Dermis microvascular lymphatic vessel endothelial cell (primary cell): ENCODE measurements at regions not wholly inside any gene's neighbourhood (a gene's known extent, or its start where the extent isn't known, plus 50 kb on each side); places are given as distances from the start of the nearest gene placed in this dataset.

Experiments
- DNase-seq, 2 donors: peaks; one replicate each; pipeline versions ENCODE4 v3.0.0 to v3.0.0-alpha.2; 2010; ENCODE audit warnings: low read depth in 2 of 2

DNA sequence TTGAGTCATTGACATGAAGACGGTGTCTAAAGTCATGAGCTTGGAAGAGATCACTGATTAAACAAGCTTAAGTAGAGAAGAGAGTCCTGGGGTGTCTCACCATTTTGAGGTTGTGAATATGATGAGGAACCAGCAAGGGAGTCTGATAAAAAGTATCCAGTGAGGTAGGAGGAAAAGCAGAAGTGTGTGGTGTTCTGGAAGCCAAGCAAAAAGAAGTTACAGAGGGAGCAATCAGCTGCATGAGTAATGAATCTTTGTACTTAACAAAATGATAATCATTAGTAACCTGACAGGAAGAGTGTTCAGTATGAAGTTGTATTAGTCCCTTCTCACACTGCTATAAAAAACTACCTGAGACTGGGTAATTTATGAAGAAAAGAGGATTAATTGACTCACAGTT is 131.3 kb downstream of the C11orf87 start:
- no peak for DNase-seq

DNA sequence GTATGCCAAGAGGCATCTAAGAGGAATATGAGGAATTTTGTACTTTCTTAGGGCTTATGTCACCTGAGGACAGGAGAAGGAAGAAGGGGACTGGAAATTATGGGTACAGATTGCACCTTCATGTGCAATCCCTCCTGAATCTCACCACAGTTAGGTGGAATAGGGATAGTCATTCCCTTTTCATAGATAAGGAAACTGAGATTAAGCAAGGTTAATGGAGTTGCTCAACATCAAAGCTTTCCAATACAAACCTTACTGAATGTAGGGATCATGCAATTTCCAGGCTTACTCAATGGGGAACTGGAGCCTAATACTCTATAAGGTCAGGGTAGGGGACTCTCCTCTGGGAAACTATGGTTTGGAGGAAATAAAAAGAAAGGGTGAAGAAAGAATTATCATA is 133.0 kb downstream of the C11orf87 start:
- DNase-seq: no peak

DNA sequence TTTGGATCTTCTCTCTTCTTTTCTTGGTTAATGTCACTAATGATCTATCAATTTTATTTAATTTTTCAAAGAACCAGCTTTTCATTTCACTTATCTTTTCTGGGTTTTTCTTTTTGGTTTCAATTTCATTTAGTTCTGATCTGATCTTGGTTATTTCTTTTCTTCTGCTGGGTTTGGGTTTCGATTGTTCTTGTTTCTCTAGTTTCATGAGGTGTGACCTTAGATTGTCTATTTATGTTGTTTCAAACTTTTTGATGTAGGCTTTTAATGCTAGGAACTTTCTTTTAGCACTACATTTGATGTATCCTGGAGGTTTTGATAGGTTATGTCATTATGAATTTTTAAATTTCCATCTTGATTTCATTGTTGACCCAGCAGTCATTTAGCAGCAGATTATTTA is 142.3 kb downstream of the C11orf87 start:
- DNase-seq: no peak

DNA sequence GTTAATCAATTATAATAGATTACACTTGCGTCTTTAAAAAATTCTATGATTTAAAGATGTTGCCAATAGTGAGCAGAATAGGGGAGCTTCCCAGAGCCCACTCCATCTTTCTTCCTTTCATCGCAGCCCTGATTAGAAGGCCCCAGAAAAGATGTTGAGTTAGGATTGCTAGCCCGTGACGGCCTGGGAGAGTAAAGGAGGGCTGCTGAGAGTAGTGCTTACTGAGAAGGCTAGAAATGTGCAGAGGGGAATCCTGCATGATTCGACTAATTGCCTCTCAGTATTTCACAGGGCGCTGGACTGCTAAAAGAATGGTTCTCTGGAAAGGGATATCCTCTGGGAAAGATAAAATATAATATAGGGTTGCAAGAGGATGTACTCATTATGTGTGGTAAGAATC is 160.5 kb downstream of the C11orf87 start:
- DNase-seq: no peak

DNA sequence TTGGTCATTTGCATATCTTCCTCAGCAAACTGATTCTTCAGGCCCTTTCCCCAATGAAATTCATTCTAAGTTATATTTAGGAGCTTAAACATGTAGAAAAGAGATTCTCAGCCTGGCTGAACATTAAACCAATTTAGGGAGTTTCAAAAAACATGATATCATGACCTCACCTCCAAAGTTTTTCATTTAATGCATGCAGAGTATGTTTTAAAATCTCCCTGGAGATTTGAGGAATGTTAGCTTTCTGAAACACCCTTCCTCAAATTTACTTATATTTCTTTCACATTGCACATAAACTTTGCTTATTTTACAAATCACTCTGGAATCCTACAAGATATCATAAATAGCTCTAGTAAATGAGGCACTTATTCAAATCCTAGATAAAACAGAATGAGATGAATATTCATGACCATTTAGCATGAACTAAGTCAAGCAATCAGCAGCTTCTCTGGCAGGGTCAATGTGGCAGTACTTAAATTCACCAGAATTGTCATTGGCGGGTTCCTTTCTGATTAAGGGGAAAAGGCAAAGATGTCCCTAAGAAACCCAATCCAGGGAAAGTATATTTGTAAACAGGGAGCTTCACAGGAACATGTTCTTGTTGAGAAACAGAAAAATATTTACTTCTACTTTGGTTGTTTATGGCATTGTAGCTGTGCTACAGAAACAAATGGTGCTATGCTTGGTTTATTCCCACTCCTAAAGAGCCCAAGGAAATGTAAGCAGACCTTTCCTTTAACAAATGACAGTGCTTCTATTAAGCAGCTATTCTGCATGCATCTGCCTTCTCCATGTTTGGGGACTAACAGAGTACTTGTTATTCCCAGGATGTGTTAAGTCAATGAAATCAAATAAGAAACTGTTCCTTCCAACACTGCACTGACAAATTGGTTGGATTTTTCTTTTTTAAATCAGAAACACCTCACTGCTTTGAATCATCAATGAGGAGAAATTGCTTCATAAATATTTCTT is 162.3 kb downstream of the C11orf87 start:
- no peak for DNase-seq

DNA sequence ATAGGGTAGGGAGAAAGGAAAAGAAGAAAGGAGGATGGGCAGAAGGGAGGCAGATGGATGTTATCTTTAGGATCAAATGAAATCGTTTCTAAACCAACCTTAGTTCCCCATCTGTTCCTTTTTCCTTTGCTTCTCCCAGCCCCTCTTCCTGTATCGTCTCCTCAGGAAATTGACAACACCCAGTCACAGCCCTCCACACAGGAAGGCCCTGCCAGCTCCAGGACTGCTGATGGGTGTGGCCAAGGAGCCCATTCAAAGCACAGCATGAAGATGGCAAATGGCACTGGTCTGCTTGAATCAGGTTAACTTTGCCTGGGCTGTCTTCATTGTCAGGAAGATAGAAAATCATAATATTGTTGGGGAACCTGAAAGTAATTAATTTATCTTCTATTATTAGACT is 164.8 kb downstream of the C11orf87 start:
- no peak for DNase-seq

DNA sequence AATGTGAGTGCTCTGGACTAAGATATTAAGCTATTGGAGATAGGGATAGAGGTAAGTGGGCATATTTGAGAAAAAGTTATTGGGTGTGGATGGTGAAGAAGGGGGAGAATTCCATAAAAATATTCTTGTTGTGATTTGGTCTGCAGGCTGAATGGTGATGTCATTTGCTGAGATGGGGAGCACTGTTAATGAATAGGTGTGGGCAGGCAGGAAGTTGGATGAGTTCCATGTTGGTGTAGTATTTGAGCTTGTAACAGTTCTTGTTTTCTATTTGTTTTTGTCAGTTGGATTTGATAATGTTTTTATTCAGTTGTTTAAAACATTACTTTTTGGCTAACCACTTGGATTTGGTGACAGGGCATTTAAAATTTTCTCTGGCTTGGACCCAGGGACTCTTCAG is 168.8 kb downstream of the C11orf87 start:
- no peak for DNase-seq

DNA sequence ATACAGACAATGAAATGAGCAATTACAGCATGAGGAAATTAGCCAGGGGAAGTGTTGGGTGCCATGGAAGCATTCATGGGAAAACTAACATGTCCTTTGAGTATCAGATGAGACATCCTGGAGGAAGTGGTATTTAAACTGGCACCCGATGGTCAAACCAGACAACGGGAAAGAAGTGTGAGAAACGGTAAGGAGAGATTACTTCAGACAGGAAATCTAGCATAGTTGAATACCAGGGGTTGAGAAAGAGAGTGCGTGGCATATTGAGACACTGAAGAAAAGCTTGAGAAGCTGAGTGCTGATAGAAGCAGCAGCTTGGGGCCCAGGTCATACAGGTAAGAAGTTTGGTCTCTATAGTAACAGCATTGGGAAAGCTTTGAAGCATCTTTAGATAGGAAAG is 175.3 kb downstream of the C11orf87 start:
- no peak for DNase-seq

DNA sequence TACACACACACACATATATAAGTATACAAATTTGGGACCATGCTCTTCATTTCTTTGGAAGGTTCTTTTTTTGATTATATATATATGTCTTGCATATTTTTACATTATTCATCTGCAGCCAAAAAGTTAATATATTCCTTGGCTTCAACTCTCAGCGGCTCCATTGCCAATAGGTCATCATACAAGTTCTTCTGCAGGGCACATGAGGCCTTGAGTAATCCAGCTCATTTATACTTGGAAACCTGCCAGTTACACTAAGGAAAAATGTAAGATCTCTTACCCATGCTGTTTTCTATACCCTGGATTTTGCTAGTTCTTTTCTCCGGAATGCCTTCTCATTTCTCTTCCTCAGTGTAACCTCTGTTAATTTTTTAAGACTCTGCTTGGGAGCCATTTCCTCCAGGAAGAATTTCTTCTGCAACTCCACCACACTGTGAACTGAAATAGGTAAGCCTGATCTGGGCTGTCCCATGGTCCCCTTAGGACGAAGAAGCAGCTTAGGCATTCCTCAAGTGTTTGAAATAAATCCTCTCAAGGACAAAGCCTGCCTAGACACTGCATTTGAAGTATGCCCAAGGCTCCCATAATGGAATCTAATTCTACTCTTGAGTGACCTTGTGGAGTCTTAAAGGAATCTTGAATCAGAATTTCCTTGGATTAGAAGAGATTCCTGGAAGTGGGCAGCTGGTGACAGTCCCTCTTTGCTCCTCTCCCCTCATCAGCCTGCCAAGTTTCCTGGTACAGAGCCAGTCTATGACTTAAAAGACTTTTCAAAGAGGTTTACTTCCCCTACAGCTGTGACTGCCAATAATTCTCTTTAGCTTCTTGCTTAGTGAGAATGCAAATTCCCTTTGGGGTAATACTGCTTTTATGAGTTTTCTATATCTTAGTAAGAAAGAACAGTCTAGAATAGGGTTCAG is 182.8 kb downstream of the C11orf87 start:
- no peak for DNase-seq

DNA sequence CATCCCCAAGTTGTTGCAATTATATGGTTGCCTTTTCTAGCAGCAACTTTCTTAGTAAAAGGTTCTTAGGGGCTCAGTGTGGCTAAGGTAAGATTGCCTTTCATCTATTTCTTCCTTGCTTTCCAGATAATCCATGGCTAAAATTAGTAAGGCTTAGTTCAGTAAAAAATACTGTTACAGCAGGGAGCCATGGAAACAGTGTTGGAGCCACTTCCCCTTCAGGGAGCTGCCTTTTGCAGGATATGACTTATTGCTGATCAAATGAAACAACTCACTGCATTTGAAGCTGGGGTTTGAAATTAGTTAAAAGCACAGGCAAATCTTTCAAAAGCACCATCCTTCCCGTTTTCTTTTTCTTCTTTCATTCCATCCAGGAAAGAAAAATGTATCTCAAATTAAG is 184.3 kb downstream of the C11orf87 start:
- DNase-seq: no peak

DNA sequence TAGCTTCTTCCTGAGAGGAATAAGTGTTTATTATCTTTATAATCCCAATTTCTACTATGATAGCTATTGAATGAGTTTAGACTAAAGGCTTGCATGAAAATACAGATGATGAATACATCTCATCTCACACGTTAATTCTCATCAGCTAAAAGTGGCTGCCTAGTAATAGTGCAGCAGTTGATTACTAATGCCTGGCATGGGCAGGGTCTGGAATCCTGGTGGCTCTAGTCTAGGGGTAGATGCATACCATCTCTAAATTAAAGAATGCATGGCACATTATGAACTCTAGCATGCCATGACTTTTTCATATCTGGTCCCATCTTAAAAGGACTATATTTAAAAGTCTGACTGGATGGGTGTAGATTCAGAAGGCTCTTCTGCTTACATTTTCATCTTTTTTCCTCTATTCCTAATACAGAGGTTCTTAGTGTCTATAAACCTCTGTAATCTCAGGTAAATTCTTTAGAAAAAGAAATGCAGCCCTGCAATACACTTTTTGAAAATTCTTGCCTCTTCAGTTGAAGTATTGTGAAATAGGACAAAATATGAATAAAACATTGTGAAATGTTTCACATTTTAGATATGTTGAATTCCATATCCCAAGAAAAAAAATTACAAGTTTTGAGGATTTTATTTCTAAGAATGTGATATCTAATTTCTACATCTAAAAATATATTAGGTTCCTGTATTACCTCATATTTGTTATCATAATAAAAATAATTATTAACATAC is 187.6 kb downstream of the C11orf87 start:
- DNase-seq: no peak

DNA sequence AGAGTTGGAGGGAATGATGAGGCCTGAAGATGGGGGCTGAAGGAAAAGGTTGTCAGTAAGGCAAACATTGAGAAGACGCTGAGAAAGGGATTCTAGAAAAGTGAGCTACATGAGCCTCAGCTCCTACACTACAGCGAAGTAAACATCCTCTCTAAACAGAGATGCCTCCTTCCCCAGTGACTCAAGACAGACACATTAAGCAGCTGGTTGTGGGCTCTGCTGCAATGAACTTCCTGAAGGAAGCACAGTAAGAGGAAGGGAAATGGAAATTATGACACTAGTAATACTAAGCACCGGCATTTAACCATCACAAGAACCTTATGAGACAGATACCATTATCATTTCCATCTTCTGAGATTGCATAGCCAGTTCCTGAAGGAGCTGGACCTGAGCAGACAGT is 190.5 kb downstream of the C11orf87 start:
- DNase-seq: no peak

DNA sequence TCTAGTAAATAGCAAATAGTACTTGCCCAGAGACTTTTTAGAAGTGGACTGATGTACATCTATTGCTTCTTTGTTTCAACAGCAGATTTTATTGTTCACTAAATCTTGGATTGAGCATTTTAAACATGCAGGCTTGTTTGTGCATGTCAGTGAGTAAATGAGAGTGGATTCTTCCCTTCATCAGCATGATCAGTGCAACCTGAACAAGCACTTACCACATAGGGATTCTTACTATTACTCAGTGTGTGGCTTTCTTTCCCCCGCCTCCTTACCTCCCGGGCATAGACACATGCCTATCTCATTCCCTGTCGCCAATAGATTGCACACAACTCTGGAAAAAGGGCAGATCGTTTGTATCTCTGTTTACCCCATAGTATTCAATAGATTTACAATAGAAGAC is 197.5 kb downstream of the C11orf87 start:
- DNase-seq: no peak

DNA sequence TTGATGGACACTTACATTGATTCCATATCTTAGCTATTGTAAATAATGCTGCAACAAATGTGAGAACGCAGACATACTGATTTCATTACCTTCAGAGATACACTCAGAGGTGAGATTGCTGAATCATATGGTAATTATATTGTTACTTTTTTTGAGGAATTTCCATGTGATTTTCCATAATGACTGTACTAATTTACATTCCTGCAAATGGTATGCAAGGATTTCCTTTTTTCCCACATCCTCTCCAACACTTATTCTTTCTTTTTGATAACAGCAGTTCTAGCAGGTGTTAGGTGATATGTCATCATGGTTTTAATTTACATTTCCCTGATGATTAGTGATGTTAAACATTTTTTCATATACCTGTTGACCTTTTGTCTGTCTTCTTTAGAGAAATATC is 207.7 kb downstream of the C11orf87 start:
- DNase-seq: no peak

DNA sequence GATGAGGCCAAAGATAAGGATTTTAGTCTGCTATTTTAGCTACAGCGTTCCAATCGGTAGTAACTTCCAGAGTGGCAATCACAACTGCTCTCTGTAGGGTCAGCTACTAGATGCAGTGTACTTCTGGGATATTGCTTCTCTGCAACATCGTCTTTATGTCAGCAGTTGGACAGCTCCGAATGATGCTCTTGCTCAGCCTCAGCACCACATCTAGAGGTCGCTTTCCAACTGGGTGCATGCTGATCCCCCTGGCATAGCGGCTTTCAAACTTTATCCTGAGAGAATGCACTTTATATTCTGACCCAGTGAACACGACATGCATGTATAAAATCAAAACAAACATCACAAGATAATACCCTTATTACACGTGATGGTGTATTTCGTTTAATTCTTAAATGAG is 219.6 kb downstream of the C11orf87 start:
- peak in 1 of 2 donors; percentile 24 for DNase-seq

DNA sequence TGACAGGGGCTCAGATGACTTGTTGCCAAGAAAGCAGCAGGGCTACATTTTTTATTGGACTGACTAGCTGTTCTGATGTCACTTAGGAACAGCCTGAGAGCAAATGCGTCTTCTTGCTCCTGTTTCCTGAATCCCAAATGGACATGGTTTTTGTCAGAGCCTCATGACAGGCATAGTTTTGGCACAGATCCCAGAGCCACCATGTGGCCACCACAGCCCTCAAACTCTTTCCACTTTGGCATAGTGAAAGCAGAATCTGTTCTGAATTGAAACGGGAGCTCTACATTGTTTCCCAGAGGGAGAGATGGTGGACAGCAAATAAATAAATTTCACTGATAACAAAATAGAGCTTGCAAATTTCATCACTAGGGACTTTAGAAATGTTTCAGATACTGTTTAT is 222.2 kb downstream of the C11orf87 start:
- no peak for DNase-seq

DNA sequence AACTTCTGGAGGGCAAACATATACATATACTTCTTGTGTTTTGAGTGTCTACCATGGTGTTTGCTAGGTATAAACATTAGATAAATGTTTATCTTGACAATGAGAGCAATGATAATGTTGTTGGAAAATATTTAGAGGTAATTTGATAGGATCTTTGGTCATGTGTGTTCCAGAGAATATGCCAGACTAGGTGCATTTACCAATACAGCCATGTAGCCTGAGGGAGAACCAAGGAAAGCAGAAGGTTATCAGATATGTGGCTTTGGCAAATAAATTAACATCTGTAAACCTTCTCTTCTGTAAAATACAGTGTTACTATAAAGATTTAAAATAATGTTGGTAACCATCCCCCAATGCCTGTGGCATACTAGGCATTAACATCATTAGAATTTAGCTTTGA is 226.8 kb downstream of the C11orf87 start:
- no peak for DNase-seq

DNA sequence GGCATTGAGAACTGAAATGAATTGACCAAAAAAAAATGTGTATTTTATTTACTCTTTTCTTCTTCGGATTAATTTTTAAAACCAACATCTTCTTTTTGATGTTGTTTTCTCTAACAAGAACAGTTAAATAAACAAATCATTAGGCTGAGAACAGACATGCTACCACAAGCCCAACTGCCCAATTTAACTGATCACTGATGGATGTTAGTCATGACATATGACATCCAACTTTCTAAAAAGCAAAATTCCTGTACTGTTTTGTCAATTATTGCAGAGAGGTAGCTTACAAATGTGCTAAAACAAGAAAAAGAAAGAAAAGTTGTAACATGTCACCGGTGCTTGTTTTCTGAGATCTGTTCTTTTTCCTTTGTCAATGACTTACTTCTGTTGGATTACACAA is 232.1 kb downstream of the C11orf87 start:
- DNase-seq: no peak

DNA sequence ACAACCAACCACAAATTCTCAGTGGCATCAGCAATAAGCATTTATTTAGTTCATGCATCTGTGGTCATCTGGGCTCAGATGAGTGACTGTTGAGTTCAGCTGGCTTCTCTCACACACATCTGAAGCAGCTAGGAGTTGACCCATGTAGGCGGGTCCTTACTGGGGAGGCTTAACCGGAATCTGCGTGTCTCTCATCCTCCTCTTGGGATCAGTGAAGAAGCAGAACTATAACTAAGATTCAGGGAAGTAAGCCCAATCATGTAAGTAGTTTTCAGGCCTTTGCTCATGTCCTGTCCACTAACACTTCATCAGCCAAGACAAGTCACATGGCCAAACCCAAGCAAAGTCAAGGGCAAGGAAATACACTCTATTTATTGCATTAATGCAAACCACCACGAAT is 236.2 kb downstream of the C11orf87 start:
- DNase-seq: no peak

DNA sequence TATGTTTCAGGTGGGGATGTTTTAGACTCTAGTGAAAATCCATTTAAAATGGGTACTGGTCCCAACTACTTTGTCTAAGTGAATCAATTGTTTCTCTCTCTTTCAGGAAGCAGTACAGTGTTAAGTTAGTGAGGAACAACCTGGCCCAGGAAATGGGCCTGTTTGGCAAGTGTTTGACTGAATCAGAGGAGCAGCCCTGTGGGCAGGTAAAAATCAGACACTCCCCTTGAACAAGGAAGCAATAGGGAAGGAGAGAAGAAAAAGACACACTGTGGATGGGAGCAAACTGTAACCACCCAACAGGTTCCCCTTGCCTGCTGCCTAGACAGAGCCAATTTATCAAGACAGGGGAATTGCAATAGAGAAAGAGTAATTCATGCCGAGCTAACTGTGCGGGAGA is 245.7 kb downstream of the C11orf87 start:
- DNase-seq: no peak

DNA sequence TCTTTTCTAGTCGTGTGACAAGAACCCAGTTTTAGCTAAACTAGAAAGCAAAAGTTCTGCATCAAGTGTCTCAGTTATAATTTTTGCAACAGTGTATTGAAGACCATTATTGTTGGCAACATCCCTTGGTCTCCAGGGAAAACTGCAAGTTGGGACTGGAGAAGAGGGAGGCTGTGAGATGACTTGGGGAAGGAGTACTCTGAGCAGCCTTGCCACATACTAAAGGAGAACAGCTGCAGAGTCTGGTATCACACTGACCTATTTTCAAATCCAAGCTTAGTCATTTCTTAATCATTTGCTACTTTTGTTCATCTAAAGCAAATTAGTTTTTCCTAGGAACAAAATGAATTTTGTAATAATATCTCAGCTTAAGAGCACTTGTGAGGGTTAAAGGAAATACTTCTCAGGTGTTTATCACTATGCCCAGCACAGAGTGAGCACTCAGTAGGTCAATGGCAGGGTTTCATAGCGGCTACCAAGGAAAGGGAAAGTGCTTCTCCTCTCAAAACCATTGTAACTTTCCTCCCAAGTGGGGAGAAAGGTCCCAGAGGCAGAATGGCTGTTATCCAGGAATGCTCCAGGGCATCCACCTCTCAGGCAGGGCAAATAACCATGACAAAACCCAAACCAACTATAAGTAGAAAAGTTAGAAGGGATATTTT is 247.1 kb downstream of the C11orf87 start:
- no peak for DNase-seq
